Esophagus squamous epithelium (tissue), 4 donors: ENCODE measurements at regions not wholly inside any gene's neighbourhood (a gene's known extent, or its start where the extent isn't known, plus 50 kb on each side); places are given as distances from the start of the nearest gene placed in this dataset.

Experiments used
- CTCF ChIP-seq, 6 experiments: fragments of 450-650 bp in 4 of 6; fragments of 200-600 bp in 2 of 6; sonication (generic) in 2 of 6; IDR thresholded peaks; one replicate each; pipeline ENCODE4 v1.5.1; 2016 to 2019; ENCODE audit warnings: antibody characterized with exemption in 6 of 6, mild to moderate bottlenecking in 4 of 6, moderate library complexity in 4 of 6
- POLR2A ChIP-seq, 4 donors: fragments of 450-650 bp; IDR thresholded peaks; one replicate each; pipeline ENCODE4 v1.6.1; 2017; ENCODE audit warnings: antibody characterized with exemption in 4 of 4, mild to moderate bottlenecking in 4 of 4, moderate library complexity in 3 of 4

DNA sequence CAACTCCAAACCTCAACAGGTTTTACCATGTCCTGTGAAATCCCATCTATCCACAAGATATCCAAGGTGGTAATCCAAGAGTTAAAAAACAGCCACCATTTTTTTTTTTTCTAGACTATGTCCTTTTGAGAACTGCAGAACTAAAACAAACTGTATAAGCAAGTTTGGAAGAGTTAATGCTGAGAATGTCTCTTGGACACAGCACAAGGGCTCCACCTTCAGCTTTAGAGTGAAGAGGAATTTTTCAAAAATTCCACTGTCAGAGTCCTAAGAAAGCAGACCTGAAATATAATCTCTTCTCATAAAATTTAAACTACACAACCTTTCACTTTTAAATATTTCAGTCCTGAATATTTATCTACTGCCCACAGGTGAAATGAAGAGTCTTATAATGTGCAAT, 167.8 kb upstream of the CCNG1 start:
- TF ChIP-seq CTCF (IDR thresholded peaks at IDR 0.05), result no peak
- no peak for TF ChIP-seq POLR2A (IDR thresholded peaks at IDR 0.05)
